ENCODE measurements at regions not wholly inside any gene's neighbourhood (a gene's known extent, or its start where the extent isn't known, plus 50 kb on each side); places are given as distances from the start of the nearest gene placed in this dataset.

DNA sequence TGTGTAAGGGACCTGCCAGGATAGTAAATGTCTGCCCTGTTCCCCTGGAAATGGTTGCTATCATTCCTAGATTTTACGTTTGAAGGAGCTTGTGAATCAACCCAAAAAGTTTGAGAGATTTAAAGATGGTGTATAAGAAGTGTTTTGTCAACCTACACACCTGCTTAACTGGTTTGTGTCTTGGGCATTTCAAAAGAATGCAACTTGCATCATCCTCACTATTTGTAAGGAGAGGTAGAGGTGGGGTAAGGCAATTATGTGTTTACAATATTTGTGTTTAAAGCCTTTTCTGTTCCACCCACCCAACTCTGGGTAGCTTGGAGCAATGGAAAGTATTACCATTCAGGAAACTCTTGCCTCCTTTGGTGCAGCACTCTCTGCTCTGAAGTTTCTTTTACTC lies 314.2 kb upstream of the RARB start:
- 73% methylated on average over 1 of the region's 1 CpG for WGBS
- Histone ChIP-seq H3K27me3 (no peaks in the 10 kb centered on the region), H3K36me3 (no peaks in the 10 kb centered on the region), H3K4me1 (no peaks in the 10 kb centered on the region), H3K27ac (no peak overlapping the region), H3K9me3 (no peaks in the 10 kb centered on the region), H3K4me3 (no peak overlapping the region)
- TF ChIP-seq POLR2A (IDR thresholded peaks at IDR 0.05) (no peak), EP300 (IDR thresholded peaks at IDR 0.05) (no peak), POLR2AphosphoS5 (IDR thresholded peaks at IDR 0.05) (no peak)
- TF ChIP-seq, protein P1, sequence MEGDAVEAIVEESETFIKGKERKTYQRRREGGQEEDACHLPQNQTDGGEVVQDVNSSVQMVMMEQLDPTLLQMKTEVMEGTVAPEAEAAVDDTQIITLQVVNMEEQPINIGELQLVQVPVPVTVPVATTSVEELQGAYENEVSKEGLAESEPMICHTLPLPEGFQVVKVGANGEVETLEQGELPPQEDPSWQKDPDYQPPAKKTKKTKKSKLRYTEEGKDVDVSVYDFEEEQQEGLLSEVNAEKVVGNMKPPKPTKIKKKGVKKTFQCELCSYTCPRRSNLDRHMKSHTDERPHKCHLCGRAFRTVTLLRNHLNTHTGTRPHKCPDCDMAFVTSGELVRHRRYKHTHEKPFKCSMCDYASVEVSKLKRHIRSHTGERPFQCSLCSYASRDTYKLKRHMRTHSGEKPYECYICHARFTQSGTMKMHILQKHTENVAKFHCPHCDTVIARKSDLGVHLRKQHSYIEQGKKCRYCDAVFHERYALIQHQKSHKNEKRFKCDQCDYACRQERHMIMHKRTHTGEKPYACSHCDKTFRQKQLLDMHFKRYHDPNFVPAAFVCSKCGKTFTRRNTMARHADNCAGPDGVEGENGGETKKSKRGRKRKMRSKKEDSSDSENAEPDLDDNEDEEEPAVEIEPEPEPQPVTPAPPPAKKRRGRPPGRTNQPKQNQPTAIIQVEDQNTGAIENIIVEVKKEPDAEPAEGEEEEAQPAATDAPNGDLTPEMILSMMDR (IDR thresholded peaks at IDR 0.05), result no peak
- DNase-seq (ENCODE audit: low spot score in 2 of 2), result no peak

DNA sequence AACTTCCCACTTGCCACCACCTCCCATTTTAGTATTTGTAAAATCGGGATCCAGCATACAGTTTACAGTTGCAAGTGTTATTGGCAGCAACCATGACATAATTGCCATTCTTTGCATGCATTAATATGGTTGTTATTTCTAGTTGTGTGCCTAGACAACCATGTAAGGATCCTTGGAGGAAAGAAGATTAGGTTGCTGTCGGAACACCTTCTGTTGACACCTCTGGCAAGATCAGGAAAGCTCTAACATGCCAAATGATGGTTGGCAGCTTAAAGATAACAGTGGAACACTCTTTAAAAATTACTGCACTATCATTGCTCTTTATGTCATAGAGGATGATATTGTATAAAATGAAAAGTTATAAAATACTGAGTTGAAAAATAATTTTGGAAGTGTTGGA lies 313.5 kb upstream of the RARB start:
- DNase-seq (ENCODE audit: low spot score in 2 of 2), result no peak
- Histone ChIP-seq H3K27ac (no peak overlapping the region), H3K4me3 (no peak overlapping the region), H3K36me3 (no peaks in the 10 kb centered on the region), H3K4me1 (no peaks in the 10 kb centered on the region), H3K9me3 (no peaks in the 10 kb centered on the region), H3K27me3 (no peaks in the 10 kb centered on the region)
- no peak for TF ChIP-seq POLR2AphosphoS5 (IDR thresholded peaks at IDR 0.05)
- TF ChIP-seq EP300 (IDR thresholded peaks at IDR 0.05), result no peak
- TF ChIP-seq, protein P1 (IDR thresholded peaks at IDR 0.05), result no peak
- no peak for TF ChIP-seq POLR2A (IDR thresholded peaks at IDR 0.05)
- 88% methylated on average over 2 of the region's 2 CpGs for WGBS

DNA sequence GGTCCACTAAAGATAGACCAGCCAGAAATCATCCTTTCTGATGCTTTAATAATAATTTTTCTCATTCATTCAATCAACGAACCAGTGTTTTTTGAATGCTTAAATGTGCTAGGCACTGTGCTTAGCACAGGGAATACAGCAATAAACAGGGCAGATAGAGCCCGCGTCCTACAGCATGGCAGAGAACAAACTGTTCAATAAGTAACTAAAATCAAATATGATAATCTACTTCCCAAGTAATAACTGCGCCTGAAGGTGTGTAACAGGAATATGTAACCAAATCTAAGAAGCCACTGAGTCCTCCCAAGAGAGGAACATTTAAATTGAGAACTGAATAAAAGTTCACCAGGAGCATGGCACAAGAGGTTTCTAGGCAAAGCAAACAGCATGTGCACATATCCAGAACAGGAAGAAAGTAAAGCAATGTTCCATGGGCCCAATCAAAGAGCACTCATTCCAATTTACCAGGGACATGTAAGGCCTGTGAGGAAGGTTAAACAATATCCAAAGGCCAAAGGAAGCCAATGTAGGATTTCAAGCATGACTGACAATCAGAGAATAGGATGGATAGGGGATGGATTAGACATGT lies 311.0 kb upstream of the RARB start:
- H3K36me3 ChIP-seq, result no peaks in the 10 kb centered on the region
- no peak for TF ChIP-seq POLR2A (IDR thresholded peaks at IDR 0.05)
- TF ChIP-seq POLR2AphosphoS5 (IDR thresholded peaks at IDR 0.05), result no peak
- TF ChIP-seq, protein P1 (IDR thresholded peaks at IDR 0.05), result no peak
- no peak for TF ChIP-seq EP300 (IDR thresholded peaks at IDR 0.05)
- no peaks in the 10 kb centered on the region for H3K9me3 ChIP-seq
- no peaks in the 10 kb centered on the region for H3K4me1 ChIP-seq
- H3K4me3 ChIP-seq, result no peak overlapping the region
- no peaks in the 10 kb centered on the region for H3K27me3 ChIP-seq
- WGBS, result 95% methylated on average over 4 of the region's 4 CpGs
- DNase-seq (ENCODE audit: low spot score in 2 of 2), result no peak
- H3K27ac ChIP-seq, result no peak overlapping the region

DNA sequence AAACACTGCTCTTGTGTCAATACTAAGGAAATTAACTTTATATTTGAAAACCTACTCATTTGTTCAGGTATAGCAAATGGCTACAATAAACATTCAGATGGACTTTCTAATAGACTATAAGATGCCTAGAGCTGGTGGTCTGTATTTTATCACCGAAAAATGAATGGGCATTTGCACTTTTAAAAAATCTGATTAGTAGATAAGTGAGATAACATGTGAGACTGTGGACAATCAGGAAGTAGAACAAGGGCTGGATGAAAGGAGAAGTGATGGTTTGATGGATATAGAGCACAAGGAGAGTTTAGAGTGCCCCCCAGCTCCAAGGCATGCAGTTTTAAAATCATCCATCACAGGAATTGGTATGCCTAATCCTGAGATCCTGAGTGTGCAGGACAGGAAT lies 308.4 kb upstream of the RARB start:
- H3K27me3 ChIP-seq, result no peaks in the 10 kb centered on the region
- H3K9me3 ChIP-seq, result no peaks in the 10 kb centered on the region
- no peak overlapping the region for H3K4me3 ChIP-seq
- 97% methylated on average over 1 of the region's 1 CpG for WGBS
- TF ChIP-seq POLR2A (IDR thresholded peaks at IDR 0.05) (no peak), EP300 (IDR thresholded peaks at IDR 0.05) (no peak), POLR2AphosphoS5 (IDR thresholded peaks at IDR 0.05) (no peak)
- TF ChIP-seq, protein P1 (IDR thresholded peaks at IDR 0.05), result no peak
- DNase-seq (ENCODE audit: low spot score in 2 of 2), result no peak
- no peak overlapping the region for H3K27ac ChIP-seq
- H3K4me1 ChIP-seq, result no peaks in the 10 kb centered on the region
- no peaks in the 10 kb centered on the region for H3K36me3 ChIP-seq

DNA sequence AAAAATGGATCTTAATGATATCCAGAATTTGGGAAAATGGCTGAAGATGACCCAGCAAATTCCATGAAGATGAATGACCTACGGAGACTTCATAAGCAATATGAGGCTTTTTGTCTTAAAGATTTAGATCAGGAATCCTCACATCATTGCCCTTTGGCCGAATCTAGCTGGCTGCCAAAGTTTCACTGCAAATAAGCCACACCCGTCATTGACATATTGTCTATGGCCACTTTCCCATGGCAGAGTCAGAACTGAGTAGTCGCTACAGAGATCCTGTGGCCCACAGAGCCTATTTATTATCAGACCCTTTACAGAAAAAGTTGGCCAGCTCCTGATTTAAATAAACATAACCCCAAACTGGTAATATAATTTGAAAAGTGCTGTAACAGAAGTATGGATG lies 307.4 kb upstream of the RARB start:
- no peak overlapping the region for H3K4me3 ChIP-seq
- no peak for DNase-seq (ENCODE audit: low spot score in 2 of 2)
- 44% methylated on average over 4 of the region's 4 CpGs for WGBS
- no peaks in the 10 kb centered on the region for H3K9me3 ChIP-seq
- no peak overlapping the region for H3K27ac ChIP-seq
- no peaks in the 10 kb centered on the region for H3K4me1 ChIP-seq
- no peaks in the 10 kb centered on the region for H3K27me3 ChIP-seq
- TF ChIP-seq, protein P1 (IDR thresholded peaks at IDR 0.05), result no peak
- TF ChIP-seq POLR2A (IDR thresholded peaks at IDR 0.05) (no peak), POLR2AphosphoS5 (IDR thresholded peaks at IDR 0.05) (no peak), EP300 (IDR thresholded peaks at IDR 0.05) (no peak)
- H3K36me3 ChIP-seq, result no peaks in the 10 kb centered on the region

All from suprapubic skin (tissue), 4 donors.